ENCODE measurements at regions not wholly inside any gene's neighbourhood (a gene's known extent, or its start where the extent isn't known, plus 50 kb on each side); places are given as distances from the start of the nearest gene placed in this dataset.

DNA sequence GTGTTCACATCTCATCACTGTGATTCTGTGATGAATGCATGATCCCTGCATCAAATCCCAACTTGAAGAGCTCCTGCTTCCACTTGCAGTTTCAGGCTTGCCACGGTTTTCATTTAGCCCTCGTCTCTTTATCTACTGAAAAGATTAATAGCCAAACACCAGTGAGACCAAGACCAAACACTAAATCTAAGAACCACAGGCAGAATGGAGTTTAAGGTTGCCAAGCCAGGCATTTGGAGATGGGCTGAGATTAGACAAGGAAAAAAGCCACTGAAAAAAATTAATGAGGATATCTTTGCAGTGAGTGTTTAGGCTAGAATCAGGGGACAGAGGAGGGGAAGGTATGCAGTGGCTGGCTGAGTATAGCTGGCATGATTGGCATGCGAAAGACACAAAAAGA lies 227.2 kb upstream of the BLID start:
- DNase-seq = no peak

DNA sequence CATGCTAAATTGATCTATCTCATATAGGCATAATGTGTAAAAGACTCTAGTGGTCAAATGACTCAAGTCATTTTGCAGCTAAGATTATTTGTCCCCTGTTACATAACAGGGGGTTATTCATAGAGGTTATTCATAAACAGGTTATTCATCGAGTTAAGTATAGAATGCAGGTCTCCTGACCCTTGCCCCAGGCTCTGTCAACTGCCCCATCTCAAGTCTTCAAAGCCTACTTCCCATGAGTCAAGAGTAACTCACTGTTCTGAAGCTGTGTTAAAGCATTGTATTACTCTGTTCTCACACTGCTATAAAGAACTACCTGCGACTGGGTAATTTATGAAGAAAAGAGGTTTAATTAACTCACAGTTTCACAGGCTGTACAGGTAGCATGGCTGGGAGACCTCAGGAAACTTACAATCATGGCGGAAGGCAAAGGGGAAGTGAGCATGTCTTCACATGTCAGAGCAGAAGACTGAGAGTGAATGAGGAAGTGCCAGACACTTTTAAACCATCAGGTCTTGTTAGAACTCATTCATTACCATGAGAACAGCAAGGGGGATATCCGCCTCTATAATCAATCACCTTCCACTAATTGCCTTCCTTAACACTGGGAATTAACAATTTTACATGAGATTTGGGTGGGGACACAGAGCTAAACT lies 226.2 kb upstream of the BLID start:
- no peak for DNase-seq

DNA sequence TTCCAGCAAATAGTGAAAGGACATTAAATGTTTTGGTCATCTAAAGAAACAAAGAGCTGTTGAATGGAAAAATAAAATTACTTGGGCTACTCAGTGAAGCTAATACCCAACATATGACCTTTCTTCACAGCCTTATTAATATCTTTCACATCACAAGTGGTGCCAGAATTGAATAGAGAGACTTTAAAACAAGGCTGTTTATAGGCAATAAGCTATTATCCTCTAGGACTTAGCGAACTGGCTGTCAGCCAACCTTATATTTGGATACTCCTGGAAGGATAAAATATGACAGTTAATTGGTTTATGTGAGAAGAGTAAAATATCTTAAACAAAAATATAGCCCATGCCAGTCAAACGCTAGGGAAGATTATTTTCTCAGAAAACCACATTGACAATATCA lies 225.5 kb upstream of the BLID start:
- no peak for DNase-seq

DNA sequence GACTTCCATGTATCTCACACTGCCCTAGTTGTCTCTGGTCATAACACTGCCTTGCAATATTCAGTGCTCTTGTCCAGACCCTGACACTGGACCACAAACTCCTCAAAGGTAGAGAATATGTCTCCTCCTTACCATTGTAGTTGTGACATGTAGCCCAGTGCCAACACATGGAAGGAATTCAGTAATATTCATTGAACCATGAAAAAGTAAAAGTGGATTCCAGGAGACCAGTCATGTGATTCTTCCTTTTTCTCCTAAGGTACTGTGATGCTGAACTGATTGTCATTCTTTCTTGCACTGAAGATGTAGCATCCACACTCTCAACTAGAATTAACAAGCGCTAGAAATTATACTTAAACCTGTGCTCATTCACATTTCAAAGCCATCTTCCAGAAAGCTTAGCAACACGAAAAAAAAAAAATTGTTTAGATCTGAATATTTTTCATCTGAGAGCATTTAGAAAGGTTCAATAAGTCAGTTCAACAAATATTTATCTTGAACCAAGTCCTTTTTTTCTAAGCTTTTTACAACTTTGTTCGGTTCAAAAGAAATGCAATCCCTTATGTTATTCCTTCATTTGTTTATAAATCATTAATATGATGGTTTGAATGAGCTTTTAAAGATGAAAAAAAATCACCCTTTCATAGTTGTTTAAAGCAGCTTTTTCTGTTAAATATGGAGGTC lies 224.7 kb upstream of the BLID start:
- no peak for DNase-seq

DNA sequence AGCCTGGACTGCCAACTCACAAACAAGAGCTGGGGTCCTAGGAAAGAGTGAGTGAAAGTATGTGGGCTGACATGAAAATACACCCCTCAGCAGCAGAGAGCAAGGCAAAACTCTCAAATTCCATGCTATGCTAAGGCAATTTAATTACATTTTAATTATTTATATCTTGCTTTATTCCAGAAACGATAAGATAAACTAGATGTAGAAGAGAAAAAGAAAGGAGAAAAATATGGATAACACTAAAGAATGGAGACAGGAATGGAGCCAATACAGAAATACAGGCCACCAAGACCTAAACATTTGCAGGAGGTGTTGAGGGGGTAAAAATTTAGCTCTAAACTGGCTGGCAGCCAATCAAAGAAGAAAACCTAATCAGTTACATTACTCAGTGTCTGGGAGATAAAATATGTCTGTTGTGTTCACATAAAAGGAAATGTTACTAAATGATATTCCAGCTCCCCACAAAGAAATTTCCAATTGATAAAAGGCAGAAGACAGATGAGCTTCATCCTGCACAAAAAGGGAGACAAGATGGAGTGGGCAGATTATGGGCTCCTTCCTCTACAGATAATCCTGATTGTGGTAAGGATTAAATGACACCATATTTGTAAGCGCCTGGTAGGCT lies 223.5 kb upstream of the BLID start:
- no peak for DNase-seq

DNA sequence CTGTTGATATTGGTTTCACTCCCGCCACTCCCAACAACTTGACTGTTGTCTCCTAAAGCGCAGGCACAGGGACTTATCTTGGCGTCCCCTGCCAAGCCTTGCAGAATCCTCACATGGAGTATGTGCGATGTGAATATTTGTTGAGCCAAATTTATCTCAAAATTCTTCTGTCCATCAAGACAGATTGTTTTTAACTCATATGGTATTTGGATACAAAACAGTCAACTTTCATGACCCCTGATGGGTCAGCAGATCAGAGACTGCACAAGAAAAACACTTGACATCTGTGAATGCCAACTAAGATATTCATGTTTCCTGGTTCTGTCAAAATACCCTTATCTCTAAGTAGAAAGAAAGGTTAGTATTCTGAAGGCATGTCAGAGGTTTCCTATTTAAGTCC lies 221.7 kb upstream of the BLID start:
- no peak for DNase-seq

DNA sequence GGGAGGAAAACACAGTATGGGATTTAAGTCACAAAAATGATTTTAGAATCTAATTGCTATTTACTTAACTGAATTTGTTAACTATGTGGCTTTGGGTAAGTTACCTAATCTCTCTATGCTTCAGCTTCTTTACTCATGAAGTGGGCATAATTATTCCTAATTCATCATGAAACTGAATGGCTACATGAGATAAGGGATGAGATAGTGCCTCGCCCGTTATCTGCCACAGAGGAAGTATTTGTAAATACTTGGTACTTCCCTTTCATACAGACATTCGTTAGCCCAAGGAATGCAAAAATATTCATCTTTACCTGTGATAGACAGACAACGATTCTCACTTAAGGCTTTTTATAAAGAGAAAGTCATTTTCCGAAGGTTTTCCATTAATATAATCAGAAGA lies 221.2 kb upstream of the BLID start:
- no peak for DNase-seq

DNA sequence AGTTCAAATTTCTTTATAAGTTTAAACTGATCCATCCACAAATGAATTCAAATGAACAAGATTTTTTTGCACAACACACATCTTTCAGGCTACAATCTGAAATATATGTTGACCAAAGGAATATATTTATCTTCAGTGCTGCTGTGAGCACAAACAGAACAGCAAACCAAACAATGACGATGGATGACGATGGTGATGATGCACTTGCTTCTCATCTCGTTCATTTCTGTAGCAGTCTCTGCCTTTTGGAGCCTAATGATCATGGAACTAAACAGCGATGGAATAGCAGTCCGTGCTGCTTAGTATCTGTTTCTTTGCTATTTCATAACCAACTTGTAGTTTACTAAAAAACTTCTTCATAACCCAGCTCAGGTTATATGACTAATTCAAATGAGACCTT lies 220.7 kb upstream of the BLID start:
- no peak for DNase-seq

DNA sequence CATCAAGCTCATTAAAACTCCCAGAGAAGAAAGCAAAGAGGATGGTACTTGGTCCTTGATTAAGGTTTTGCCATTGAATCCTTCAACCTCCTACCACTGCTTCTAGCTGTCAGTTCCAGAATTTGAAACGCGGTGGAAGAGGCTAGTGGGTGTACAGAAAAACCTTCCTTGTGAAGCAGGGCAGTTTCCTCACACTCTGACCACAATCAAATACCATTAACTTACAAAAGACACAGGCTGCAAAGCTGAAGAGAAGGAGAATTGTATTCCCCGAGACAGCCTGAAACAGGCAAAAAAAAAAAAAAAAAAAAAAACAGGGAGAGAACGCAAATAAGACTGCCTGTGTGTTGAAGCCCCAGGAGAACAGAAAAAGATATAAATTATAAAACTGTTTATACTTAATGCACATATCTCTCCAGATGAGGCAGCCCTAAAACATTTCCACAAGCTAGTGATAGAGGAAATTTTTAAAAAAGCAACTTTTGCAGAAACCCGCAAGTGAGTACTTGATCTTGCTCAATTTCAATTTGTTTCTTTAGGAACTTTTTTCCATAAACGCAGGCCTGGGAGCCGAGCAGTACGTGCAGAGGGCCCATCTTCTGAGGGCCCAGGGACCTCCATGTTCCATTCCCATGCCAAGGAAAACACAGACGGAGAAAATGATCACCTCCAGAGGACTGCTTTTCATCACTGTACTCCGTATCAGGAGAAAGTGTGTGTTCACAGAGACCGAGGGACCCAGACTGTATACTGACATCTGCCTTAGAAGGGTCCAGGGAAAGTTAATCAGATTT lies 218.7 kb upstream of the BLID start:
- DNase-seq = no peak

DNA sequence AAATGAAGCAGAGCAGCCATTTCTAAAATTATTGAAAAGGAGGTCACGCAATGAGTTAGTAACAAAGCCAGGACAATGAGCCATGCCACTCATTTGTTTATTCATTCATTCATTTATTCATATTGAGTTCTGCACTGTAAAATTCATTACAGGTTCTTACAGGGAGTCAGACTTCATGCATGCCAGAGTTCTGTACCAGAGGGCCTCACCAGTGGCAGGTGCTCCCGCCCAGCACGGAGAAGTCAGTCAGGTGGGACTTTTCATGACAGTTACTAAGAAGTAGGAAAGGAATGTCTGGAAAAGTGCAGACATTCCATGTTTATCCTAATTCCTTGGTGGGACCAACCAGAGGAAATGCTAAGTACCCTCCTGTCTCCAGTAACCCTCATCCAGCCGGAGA lies 217.5 kb upstream of the BLID start:
- DNase-seq = no peak

DNA sequence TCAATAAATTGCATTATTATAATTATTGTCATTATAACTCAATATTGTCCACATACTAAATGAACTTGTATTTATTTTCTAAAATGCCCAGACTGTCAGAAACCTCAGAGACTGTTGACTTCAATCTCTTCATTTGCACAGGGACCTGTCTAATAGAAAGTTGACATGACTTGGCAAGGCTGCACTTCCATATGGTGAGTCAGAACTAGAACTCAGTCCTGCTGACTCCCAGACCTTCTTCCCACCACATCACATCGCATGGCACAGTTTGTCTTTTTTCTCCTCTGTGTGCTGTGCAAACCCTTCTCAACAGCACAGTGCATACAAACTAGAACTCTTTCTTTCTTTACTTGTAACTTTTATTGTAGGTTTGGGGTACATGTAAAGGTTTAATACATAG lies 215.1 kb upstream of the BLID start:
- DNase-seq = no peak

DNA sequence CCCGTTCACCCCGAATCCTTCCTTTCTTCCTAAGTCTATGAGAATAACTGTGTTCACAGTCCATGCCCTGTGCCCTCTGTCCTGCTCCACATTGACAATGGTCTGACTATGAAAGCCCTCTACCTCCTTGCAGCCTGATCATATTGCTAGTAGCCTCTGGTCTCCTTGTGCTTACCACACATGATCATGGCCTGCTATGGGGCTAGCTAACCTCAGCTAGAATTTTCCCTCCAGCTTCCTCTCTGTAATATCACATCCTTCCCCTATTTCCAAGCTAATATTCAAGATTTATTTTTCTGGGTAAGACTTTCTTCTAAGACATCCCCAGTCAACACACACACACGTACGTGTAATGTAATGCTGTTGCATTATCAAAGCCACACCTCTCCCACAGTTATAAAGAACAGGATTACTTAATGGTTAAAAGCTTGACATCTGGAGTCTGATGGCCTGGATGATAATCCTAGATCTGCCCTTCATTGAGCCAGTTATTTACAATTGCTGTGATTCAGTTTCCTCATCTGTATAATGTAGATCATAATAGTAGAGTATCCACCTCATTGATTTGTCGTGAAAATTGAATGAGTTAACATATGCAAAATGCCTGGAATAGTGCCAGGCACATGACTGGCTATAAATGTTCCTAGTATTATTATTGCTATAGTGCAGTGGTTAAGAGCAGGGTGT lies 214.4 kb upstream of the BLID start:
- no peak for DNase-seq

DNA sequence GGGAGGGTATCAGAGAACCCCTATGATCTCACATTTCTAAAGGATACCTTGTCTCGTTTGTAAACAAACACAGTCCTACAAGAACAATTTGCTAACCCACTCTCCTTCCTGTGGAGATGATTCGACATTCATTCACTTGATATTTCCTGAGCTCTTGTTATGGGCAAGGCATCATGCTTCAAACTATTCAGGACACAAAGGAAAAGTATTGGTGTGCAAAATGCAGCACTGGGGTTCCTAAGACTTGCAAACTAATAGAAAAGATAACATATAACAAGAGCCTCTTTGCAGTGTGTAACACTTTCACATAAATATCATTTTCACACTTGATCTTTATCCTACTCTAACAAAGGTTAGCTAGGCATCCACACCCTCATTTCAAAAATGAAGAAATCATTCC lies 211.5 kb upstream of the BLID start:
- DNase-seq = no peak

DNA sequence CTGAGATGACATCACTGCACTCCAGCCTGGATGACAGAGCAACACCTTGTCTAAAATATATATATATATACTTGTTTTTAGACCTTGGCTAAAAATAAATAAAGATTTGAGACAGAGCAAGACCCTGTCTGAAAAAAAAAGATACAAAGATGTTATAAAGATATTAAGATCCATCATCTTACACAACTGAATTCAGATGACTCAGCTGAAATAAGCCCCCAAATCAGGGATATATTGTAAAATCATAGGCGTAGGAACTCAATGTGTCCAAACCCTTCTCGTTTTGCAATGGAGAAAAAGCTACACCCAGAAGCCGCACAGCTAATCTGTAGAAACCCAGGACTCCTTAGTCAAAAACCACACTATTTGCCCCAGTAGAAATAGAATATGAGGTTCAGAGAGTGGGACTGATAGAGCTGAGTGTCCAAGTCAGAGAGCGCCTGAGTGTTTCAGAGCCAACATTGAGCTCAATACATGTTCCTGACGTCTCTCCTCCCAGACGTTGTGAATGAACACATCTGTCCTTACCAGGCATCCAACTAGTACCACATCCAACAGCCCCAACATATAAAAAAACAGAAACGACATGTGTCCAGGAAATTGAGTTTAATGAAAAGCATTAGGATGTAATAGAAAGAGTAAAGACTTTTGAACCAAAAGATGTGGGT lies 207.9 kb upstream of the BLID start:
- DNase-seq = no peak

DNA sequence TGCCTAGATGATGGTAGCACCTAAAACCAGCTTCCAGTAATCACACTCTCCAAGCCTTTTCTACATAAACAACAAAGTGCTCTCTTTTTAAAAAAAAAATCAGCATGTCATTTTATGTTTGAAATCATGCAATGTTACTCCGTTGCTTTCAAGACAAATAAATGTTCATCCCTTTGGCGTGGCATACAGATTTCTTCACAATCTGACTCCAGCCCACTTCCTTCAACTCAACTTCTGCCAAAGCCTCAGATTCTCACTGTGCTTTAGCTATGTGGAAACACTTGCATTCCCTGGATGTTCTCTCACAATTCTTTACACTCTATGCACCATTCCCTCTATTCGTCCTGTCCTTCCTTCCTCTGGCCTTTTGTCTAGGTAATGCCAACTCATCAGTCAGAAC lies 206.3 kb upstream of the BLID start:
- DNase-seq = no peak

DNA sequence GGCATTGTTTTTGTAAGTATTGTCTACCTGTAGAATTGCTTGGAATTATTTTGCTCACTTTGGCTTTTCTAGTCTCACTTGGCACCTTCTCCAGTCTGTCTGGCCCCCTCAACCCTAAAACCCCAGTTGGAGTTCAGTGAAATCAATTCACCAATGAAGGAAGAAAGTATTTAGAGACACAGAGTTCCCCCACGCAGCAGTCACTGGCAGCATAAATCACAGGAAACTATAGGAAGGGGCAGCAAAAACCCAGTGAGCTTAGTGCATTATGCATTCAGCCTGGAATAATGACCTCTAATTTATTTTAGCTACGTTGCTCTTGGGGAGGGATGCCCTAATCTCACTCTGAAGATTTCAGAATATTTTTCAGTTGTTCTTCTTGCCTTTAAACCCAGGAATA lies 204.7 kb upstream of the BLID start:
- DNase-seq = no peak

DNA sequence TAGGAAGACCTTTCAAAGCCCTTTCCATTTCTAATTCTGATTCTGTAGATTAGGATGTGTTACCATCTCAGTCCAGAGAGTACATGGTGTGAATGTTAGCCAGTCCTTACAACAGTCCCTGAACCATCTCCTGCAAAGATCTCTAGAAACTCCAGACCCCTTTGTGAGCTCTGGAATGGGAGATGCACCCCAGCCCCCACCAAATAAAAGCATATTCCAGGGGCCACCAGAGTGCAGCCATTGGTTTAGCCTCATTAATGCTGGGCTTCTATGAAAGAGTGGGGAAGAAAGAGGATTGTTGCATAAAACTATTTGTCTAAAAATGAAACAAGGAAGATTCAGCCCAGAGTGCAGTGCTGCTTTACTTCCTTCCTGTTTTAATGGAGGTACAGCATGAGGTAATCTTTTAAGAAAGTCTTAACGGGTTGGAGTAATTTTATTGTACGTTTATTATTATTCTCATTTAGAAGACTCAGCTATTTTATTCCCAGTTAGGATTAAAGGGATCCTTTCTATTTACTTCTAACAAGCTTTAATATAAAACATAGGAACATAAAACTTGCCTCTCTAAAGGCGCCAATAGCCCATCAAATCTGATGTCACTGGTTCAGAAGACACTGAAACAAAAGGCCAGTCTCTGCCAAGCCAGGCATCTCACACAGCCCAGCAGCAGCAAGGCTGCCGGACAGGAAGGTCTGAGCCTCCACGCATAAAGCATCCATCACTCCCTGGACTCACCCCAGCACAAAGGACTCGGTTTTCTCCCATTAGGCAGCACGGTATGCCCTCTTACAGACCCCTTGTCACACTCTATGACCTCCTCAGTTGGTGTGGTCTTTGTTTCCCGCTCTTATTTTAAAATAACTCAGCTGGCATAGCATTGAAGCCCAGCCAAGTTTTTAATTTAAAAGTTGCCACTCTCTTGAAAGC lies 203.9 kb upstream of the BLID start:
- DNase-seq = no peak

DNA sequence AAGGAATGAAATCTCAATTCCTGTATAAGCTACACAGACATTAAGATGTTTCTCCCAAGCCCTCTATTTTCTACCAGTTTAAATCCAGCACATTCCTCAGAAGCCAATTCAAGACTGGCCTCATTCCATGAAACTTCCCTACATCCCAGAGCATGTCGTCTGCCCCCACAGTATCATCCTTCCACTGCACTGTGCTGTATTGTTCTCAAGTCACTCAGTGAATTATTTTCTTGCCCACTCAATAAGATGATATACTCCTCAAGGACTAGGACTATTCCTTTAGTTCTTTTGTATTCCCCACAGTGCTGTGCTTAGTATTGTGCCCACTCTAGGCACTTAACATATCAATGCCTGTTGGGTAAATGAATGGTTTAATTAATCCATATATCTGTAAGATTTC lies 203.1 kb upstream of the BLID start:
- no peak for DNase-seq

DNA sequence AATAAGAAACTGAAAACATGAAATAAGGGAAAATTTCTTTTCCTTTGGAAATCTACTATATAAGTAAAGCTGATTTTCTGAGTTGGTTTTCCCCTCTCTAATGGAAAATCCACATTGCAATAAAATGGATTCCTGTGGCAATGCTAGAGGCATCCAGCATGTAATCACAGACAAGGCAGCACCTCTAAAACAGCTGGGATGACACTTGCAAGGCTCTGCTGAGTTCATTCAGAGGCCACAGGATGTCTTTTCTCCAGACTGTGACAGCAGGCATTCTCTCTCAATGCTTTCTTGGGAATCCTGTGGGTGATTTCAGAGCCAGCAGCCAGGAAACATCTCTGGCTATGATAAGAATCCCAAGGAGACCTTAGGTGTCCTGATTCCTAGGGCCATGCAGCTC lies 201.3 kb upstream of the BLID start:
- DNase-seq = no peak

DNA sequence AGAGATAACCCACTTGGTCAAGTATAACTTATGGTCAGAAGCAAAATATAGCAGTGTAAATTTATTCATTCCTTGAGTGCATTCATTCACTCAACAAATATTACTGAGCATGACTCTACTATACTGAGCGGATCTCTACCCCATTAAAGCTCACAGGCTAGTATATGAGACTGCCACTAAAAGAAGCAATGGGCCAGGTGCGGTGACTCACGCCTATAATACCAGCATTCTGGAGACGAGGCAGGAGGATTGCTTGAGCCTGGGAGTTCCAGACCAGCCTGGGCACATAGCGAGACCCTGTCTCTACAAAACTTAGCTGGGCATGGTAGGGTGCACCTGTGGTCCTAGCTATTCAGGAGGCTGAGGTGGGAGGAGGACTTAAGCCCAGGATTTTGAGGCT lies 197.6 kb upstream of the BLID start:
- no peak for DNase-seq

DNA sequence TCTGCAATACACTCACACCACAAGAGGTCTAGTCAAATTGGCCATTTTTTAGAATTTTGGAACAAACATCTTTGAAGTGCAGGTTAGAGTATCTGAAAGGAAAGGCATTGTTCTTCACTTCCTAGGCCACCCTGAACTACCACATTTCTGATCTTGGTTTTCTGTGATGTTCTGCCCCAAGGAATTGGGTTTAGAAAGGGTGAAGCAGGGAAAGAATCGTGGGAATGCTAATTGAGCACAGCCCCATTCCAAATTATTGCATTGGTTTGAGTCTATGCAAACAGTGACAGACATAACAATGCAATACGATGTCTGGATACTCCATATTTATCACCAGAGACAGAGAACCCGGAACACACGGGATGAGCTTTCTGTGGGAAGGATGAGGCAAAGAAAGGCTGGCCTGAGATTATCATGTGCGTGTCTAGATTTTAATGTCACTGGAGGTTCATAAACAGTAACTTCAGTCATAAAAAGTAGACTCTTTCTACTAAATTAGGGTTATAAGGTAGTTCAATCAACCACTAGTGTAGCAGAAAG lies 195.3 kb upstream of the BLID start:
- no peak for DNase-seq
